Effector memory CD8-positive, alpha-beta T cell (primary cell): ENCODE measurements at regions not wholly inside any gene's neighbourhood (a gene's known extent, or its start where the extent isn't known, plus 50 kb on each side); places are given as distances from the start of the nearest gene placed in this dataset.

Experiments used
- ATAC-seq: fragments of 150-1000 bp; cut with Tn5 transposase; replicated peaks from 2 replicates; pipeline ENCODE4 v1.10.0; 2021; ENCODE audit warnings: mild to moderate bottlenecking, moderate library complexity
- DNase-seq, 3 experiments: peaks; one replicate each; pipeline ENCODE4 v3.0.0; 2021
- H3K27ac Mint-ChIP-seq, 2 donors: one replicate each; pipeline ENCODE4 v1.8.0; 2022; ENCODE audit warnings: mild to moderate bottlenecking in 2 of 2, mixed read lengths in 2 of 2, moderate library complexity in 2 of 2
- H3K27me3 Mint-ChIP-seq, 2 donors: one replicate each; pipeline ENCODE4 v1.8.0; 2022; ENCODE audit warnings: mixed read lengths in 2 of 2
- H3K36me3 Mint-ChIP-seq: one replicate; pipeline ENCODE4 v1.8.0; 2022; ENCODE audit warnings: mild to moderate bottlenecking, moderate library complexity, mixed read lengths; ENCODE audit not compliant: insufficient read depth
- H3K4me1 Mint-ChIP-seq, 2 donors: one replicate each; pipeline ENCODE4 v1.8.0; 2022; ENCODE audit warnings: low read depth in 2 of 2, mixed read lengths in 2 of 2
- H3K4me3 Mint-ChIP-seq, 2 donors: one replicate each; pipeline ENCODE4 v1.8.0; 2022; ENCODE audit warnings: mild to moderate bottlenecking in 2 of 2, mixed read lengths in 2 of 2, moderate library complexity in 2 of 2
- H3K9me3 Mint-ChIP-seq, 2 donors: one replicate each; pipeline ENCODE4 v1.8.0; 2022; ENCODE audit warnings: mixed read lengths in 2 of 2

DNA sequence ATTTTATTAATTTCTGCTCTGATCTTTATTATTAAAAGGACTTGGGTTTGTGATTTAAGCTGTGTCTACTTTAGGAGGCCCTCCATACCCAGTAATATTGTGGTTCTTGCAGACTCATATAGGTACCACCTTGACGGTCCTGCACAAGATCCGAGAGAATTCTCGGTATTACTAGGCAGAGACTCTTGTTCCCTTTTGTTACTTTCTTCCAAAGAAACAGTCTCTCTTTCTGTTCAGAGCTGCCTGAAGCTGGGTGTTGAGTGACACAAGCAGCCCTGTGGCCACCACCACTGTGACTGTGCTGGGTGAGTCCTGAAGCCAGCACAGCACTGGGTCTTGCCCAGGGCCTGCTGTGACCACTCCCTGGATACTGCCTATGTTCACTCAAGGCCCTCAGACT lies 666.6 kb downstream of the SEMA5A start:
- DNase-seq (no peak), ATAC-seq (no peak)
- Mint-ChIP-seq H3K4me3 (no peak overlapping the region), H3K27ac (no peak overlapping the region), H3K27me3 (no peaks in the 10 kb centered on the region), H3K36me3 (no peaks in the 10 kb centered on the region), H3K4me1 (no peaks in the 10 kb centered on the region), H3K9me3 (peaks cover 12 to 32% of the 10 kb centered on the region in 2 donors)

DNA sequence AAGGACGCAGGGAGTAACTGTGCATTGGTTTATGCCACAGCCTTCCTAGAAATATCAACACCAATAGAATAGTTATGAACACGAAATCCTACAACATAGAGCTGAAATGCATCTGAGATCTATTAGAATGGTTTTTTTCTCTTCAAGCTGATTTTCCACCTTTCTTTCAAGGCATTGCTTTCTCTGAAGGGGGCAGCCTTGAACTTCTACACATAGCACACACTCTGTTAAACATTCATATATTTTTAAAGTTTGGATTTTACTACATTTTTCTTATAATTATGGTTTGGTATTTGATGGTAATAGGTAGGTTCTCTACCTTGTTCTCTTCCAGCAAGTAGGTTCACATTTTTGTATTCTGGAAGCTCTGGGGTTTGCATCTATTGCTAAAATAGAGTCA lies 661.8 kb downstream of the SEMA5A start:
- no peaks in the 10 kb centered on the region for H3K36me3 Mint-ChIP-seq
- H3K9me3 Mint-ChIP-seq = peaks cover 3 to 19% of the 10 kb centered on the region in 2 donors
- H3K27me3 Mint-ChIP-seq = no peaks in the 10 kb centered on the region
- no peak for ATAC-seq
- DNase-seq = no peak
- H3K4me3 Mint-ChIP-seq = no peak overlapping the region
- H3K27ac Mint-ChIP-seq = no peak overlapping the region
- no peaks in the 10 kb centered on the region for H3K4me1 Mint-ChIP-seq

DNA sequence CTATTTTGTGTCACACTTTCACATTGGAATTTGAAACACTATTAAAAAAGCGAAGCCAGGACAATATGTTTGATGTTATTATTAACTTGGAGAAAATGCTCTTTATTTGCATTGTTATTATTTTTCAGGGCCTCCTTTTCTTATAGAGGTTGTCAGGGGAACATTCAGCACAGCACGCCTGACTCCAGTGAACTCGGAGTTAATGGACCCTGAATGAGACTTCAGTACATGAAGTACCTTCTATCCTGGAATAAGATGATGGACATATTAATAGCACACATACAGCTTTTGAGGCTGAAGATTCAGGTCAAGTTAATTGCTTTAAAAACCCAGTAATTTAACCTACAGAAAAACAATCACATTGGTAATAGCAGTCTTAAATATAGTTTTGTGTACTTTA lies 652.9 kb downstream of the SEMA5A start:
- Mint-ChIP-seq H3K27ac (no peak overlapping the region), H3K36me3 (no peaks in the 10 kb centered on the region), H3K27me3 (no peaks in the 10 kb centered on the region)

DNA sequence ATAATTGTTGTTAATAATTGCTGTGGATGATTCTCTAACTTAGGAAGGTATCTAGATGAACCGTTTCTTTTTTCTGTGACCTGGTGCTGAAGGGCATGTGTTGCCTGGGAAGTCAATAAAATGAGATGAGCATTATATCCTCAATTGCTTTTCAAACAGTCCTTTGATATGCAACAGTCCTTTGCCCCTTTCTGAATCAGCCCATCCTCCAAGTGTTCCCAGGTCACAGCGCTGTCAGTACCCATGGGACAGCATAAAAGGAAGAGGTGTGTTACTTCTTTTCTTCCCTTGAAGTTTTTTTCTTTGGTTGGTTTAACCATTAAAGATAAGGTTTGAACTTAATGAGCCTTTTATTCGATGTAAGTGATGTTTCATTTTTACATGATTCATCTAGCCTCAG lies 651.8 kb downstream of the SEMA5A start:
- no peak for DNase-seq
- Mint-ChIP-seq H3K36me3 (no peaks in the 10 kb centered on the region), H3K27ac (no peak overlapping the region)

More for the DNA sequence above, 652.9 kb downstream of the SEMA5A start:
- peaks cover 16% of the 10 kb centered on the region in 2 donors for H3K9me3 Mint-ChIP-seq
- H3K4me1 Mint-ChIP-seq = no peaks in the 10 kb centered on the region
- ATAC-seq = no peak
- no peak overlapping the region for H3K4me3 Mint-ChIP-seq
- DNase-seq = no peak

DNA sequence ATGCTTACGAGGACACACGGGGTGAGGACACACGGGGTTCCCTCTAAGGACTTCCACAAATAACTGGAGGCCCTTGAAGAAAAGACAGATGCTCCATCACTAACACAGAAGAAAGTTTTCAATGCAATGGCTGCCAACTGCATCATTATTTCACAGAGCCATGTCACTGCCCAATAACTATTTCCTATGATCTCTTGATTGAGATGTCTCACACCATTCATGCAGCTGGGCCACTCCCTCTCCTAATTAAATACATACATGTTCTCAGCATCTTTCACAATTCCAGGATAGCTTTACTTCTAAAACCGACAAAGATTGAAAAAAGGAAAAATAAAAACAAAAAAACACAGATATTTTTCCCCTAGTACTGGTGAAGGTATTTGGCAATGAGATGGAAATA lies 650.8 kb downstream of the SEMA5A start:
- Mint-ChIP-seq H3K9me3 (peaks cover 16% of the 10 kb centered on the region in 2 donors), H3K36me3 (no peaks in the 10 kb centered on the region), H3K27me3 (no peaks in the 10 kb centered on the region), H3K4me3 (no peak overlapping the region), H3K27ac (no peak overlapping the region), H3K4me1 (no peaks in the 10 kb centered on the region)
- DNase-seq = no peak
- ATAC-seq = no peak

More for the DNA sequence above, 651.8 kb downstream of the SEMA5A start:
- H3K4me3 Mint-ChIP-seq = no peak overlapping the region
- no peaks in the 10 kb centered on the region for H3K4me1 Mint-ChIP-seq
- no peak for ATAC-seq
- H3K27me3 Mint-ChIP-seq = no peaks in the 10 kb centered on the region
- peaks cover 16% of the 10 kb centered on the region in 2 donors for H3K9me3 Mint-ChIP-seq

DNA sequence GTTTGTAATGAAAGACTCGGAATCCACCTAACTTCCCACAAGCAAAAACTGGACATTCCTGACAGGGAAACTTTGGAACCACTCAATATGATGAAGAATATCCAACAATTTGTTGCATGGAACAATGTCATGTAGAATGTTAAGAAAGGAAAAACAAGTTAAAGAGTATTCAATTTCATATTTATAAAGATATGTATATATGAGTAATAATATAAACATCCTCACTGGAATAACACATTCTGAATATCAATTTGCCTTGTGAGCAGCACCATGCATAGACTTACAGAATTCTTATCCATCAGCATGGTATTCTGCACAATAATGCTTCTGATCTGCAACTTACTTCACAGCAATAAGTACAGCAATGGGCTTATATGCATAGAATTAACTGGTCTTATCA lies 650.3 kb downstream of the SEMA5A start:
- Mint-ChIP-seq H3K36me3 (no peaks in the 10 kb centered on the region), H3K27me3 (no peaks in the 10 kb centered on the region), H3K27ac (no peak overlapping the region), H3K4me1 (no peaks in the 10 kb centered on the region), H3K9me3 (peaks cover 16 to 18% of the 10 kb centered on the region in 2 donors), H3K4me3 (no peak overlapping the region)
- no peak for DNase-seq
- no peak for ATAC-seq

DNA sequence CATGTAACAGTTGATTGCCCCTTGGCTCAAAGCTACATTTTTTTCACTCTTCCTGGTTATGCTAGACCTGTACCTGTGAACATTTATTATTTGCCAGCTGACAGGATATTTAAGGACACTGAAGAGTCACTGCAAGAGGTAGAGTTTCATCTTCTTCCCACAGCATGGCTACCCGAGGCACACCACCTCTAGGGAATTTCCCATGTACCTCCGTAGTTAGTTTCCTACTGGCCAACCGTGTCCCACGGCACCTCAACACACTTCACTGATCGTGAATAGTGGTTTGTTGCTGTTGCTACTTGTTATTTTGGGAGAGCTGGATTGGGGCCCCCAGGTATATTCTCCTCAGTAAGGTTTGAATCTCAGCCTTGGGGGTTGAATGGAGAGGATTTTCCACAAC lies 648.6 kb downstream of the SEMA5A start:
- Mint-ChIP-seq H3K4me1 (no peaks in the 10 kb centered on the region), H3K27ac (no peak overlapping the region), H3K9me3 (peaks cover 7 to 9% of the 10 kb centered on the region in 2 donors), H3K4me3 (no peak overlapping the region), H3K27me3 (no peaks in the 10 kb centered on the region), H3K36me3 (no peaks in the 10 kb centered on the region)
- DNase-seq = no peak
- ATAC-seq = no peak

DNA sequence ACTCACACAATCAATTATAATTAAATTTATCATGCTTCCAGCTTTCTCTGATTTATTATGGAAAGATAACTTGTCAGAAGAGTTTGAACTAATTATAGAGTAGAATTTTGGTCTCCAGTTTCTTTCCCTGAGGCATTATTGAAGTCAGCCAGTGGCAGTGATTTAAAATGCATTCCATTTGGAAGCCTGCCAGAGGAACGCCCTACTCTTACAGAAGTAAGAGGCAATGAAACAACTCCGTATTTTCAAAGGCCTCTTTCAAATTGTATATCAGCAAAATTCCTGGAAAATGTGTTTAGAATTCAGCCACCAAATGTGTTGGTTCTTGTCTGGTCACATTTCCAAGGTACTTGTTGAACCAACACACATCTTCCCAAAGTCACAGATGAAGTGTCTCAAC lies 640.9 kb downstream of the SEMA5A start:
- Mint-ChIP-seq H3K4me1 (no peaks in the 10 kb centered on the region), H3K27me3 (no peaks in the 10 kb centered on the region), H3K9me3 (peaks cover 5 to 36% of the 10 kb centered on the region in 2 donors), H3K4me3 (no peak overlapping the region), H3K27ac (no peak overlapping the region), H3K36me3 (no peaks in the 10 kb centered on the region)
- DNase-seq = no peak
- ATAC-seq = no peak

DNA sequence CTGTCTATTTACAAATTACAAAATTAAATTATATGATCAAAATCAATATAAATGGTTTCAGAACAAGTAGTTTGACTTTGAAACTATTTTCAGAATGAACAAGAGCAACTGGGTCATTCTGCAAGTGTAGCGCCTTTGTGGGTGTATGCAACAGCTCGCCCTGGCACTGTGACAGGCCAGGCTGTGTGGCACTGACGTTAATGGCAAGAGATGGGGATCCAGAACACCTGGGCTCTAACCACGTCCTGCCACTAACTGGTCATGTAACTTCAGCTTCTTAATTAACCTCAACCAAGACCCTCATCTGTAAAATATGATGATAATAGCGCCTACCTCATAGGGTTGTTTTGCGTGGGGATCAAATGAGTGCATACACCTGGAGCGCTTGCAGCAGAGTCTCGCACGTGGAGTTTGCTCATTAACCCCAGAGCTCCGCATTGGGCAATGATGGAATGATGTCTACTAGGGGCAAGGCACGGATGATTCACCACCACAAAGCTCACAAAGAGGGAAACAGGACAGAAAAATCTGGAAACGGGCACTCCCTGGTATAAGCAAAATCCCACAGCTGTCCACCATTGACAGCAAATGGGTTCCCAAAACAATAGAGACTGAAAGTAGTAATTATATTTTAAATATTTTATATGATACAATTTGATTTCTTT lies 639.4 kb downstream of the SEMA5A start:
- Mint-ChIP-seq H3K9me3 (peaks cover 5 to 29% of the 10 kb centered on the region in 2 donors), H3K27ac (no peak overlapping the region), H3K4me1 (no peaks in the 10 kb centered on the region), H3K27me3 (no peaks in the 10 kb centered on the region), H3K36me3 (no peaks in the 10 kb centered on the region), H3K4me3 (no peak overlapping the region)
- ATAC-seq (no peak), DNase-seq (no peak)

DNA sequence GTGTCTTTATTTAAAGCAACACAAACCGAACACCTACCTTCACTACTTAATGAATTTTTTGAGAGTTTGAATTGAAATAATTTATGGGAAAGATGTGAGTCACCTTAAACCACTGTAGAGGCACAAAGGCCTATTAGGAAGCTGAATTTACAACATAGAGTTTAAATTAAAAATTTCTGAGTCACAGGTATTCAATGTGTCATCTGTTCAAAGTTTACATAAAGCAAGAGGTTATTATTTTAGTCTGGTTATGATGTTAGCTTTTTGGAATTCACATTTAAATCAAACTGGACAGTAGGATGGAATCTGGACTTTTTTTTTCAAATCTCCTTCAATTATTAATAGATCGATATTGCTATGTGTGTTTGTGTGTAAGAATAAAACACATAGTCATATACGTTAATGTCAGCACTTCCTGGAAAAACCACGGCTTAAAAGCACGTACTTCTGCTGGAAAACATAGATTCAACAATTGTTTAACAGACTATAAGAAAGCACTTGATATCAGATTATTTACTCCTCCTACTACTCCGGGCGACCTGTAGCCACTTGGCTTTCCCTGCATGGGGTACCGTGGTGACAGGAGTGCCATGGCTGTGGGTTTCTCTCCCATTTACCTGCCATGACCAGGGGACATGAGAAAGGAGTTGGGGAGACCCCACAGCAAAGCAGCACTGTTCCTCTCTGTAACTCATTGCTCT lies 638.6 kb downstream of the SEMA5A start:
- no peaks in the 10 kb centered on the region for H3K4me1 Mint-ChIP-seq
- H3K27me3 Mint-ChIP-seq = no peaks in the 10 kb centered on the region
- H3K36me3 Mint-ChIP-seq = no peaks in the 10 kb centered on the region
- H3K9me3 Mint-ChIP-seq = peaks cover 5 to 29% of the 10 kb centered on the region in 2 donors
- DNase-seq (no peak), ATAC-seq (no peak)
- H3K4me3 Mint-ChIP-seq = no peak overlapping the region
- H3K27ac Mint-ChIP-seq = no peak overlapping the region

DNA sequence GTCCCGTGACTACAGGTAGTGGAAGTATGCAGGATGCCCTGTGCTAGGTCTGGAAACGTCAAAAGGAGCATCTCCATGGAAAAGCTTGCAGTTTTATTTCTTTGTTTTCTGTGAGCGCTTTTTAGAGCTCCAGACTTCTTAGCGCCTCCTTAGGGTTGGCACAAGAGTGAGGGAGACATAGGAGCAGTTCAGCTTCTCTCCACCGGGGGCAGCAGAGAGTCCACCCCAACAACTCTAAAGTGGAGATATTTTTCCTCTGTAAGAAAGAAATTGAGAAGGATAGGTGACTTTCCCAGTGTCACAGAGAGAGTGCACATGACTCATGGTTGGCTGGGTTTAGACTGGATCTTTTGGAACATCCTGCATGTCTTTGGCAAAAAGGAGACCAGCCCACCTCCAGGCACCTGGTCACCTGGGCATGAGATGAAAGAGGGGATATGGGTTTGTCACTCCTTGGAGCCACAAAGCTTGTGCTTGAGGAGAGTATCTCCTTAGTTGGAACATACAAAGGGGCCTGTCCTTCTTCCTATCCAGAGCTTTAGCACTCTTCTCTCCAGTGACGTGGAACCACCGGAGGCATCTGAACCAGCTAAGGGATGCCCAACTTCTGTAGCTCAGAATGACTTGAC lies 637.7 kb downstream of the SEMA5A start:
- H3K36me3 Mint-ChIP-seq = no peaks in the 10 kb centered on the region
- H3K27ac Mint-ChIP-seq = no peak overlapping the region
- DNase-seq (no peak), ATAC-seq (no peak)
- no peaks in the 10 kb centered on the region for H3K4me1 Mint-ChIP-seq
- H3K27me3 Mint-ChIP-seq = no peaks in the 10 kb centered on the region
- no peak overlapping the region for H3K4me3 Mint-ChIP-seq
- peaks cover 5 to 29% of the 10 kb centered on the region in 2 donors for H3K9me3 Mint-ChIP-seq

DNA sequence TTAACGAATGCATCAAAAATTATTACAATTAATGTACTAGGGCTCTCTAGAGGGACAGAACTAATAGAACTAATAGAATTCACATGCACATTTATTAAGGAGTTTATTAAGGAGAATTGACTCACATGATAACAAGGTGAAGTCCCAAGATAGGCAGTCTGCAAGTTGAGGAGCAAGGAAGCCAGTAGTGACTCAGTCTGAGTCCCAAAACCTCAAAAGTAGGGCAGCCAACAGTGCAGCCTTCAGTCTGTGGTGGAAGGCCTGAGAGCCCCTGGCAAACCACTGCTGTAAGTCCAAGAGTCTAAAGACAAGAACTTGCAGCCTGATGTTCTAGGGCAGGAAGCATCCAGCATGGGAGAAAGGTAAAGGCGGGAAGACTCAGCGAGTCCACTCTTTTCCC lies 633.8 kb downstream of the SEMA5A start:
- DNase-seq (no peak), ATAC-seq (no peak)
- Mint-ChIP-seq H3K9me3 (peaks cover 3 to 17% of the 10 kb centered on the region in 2 donors), H3K4me1 (no peaks in the 10 kb centered on the region), H3K36me3 (no peaks in the 10 kb centered on the region), H3K27me3 (no peaks in the 10 kb centered on the region), H3K27ac (no peak overlapping the region), H3K4me3 (no peak overlapping the region)

DNA sequence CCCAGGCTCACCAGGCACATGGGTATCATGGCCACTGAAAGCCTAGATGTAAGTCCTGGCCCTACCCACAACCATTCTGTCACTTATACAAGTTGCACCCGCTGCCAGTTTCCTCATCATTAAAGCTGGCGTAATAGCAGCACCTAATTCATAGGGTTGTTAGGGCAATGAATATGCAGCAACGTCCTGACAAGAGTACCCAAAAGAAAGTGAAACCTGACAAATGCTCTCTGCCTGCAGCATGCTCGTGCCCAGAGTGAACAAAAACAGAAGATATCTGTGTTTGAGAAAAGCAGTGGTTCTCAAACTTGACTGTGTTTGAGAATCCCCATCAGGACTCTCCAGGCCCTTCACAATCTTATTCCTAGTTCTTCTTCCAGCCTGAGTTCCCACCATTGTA lies 632.4 kb downstream of the SEMA5A start:
- Mint-ChIP-seq H3K27me3 (no peaks in the 10 kb centered on the region), H3K9me3 (peaks cover 3 to 30% of the 10 kb centered on the region in 2 donors), H3K36me3 (no peaks in the 10 kb centered on the region), H3K27ac (no peak overlapping the region), H3K4me1 (no peaks in the 10 kb centered on the region), H3K4me3 (no peak overlapping the region)
- no peak for DNase-seq
- no peak for ATAC-seq

DNA sequence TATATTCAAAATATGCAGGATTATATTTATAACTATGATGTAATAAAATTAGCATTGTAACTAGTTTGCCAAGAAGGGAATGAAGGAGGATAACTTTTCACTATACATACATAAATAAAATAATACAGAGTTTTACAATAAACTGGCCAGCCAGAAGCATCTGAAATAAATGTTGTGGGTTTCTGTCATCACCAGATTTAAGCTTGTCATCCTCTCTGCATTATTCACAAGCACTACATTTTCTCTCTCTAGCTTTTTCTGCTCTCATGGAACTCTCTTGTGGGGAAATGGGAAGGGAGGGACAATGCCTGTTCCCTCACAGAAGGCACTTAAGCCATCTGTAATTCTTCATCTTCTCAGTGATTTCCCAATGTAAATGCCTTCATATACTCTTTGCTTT lies 626.8 kb downstream of the SEMA5A start:
- no peak overlapping the region for H3K27ac Mint-ChIP-seq

More for the DNA sequence above, 626.8 kb downstream of the SEMA5A start:
- no peak for ATAC-seq
- Mint-ChIP-seq H3K36me3 (no peaks in the 10 kb centered on the region), H3K4me3 (no peak overlapping the region), H3K4me1 (no peaks in the 10 kb centered on the region), H3K27me3 (no peaks in the 10 kb centered on the region), H3K9me3 (peaks cover 7 to 32% of the 10 kb centered on the region in 2 donors)
- no peak for DNase-seq
